Adrenal gland (tissue), 5 donors: ENCODE measurements at regions not wholly inside any gene's neighbourhood (a gene's known extent, or its start where the extent isn't known, plus 50 kb on each side); places are given as distances from the start of the nearest gene placed in this dataset.

Experiments
- CTCF ChIP-seq, 6 experiments: fragments of 450-650 bp in 4 of 6; fragments of 200-600 bp in 2 of 6; sonication (generic) in 1 of 6; IDR thresholded peaks; 1 replicate in 5 of 6; 2 replicates in 1 of 6; pipeline versions ENCODE4 v1.5.1 to v1.8.0; 2016 to 2021; ENCODE audit warnings: antibody characterized with exemption in 6 of 6, mild to moderate bottlenecking in 2 of 6, moderate library complexity in 1 of 6
- POLR2A ChIP-seq, 2 donors: fragments of 450-650 bp; IDR thresholded peaks; one replicate each; pipeline ENCODE4 v1.6.1; 2017; ENCODE audit warnings: antibody characterized with exemption in 2 of 2, mild to moderate bottlenecking in 2 of 2, moderate library complexity in 1 of 2
- donor health status: DM: no; HTN: no; CAD: no.

DNA sequence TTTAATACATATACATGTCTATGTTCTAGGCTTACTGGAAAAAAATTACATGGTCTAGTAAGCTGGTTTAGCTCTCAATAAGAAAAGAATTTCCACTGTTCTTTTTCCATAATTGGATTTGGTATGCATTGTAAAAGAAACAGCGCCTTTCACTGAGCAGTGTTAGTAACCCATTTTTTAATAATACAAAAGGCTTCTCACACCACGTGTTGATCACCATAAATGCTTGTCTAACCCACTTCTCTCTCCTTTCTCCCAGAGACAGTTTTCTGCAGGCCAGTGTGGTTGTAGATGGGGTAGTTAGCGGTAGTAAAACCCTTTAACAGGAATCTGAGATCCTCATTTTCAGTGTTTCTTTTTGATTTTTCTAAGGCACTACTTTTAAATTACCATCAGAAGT is 348.7 kb upstream of the MANEA start:
- TF ChIP-seq CTCF (IDR thresholded peaks at IDR 0.05), result no peak
- TF ChIP-seq POLR2A (IDR thresholded peaks at IDR 0.05), result no peak
